NCI-H446 treated with DMSO at 0.1 percent for 48 hours (cell line): ENCODE measurements at regions not wholly inside any gene's neighbourhood (a gene's known extent, or its start where the extent isn't known, plus 50 kb on each side); places are given as distances from the start of the nearest gene placed in this dataset.
"Not testable (repeated sequence)": the region's sequence is repeated elsewhere in the genome, so short reads cannot be mapped to it uniquely, and the experiment has no call there.

Experiments
- DNase-seq: peaks from one replicate; lab custom pipeline; 2025; lab: John Stamatoyannopoulos, UW

DNA sequence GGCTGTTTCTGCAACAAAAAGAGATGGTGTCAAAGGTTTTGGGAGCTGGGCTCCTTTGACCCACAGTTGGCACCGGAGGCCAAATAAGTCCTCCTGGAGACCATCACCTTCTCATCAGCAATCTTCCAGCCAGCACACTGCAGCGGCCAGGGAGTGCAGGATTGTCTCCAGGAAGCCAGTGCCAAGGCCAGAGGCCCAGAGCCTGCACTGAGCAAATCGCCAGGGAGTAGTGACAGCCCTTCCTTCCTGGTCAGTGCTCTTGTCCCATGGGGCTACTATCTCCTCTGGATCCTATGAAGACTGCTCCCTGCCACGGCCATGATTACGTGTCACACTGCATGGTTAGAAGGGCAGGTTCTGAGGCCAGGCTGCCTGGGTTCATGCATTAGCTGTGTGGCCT, 134.3 kb upstream of the CRHR1 start:
- DNase-seq: no peak

- no peak for DNase-seq
These were observed 133.6 kb upstream of the CRHR1 start for GRCh38 chr17:45650561-45650960.

DNA sequence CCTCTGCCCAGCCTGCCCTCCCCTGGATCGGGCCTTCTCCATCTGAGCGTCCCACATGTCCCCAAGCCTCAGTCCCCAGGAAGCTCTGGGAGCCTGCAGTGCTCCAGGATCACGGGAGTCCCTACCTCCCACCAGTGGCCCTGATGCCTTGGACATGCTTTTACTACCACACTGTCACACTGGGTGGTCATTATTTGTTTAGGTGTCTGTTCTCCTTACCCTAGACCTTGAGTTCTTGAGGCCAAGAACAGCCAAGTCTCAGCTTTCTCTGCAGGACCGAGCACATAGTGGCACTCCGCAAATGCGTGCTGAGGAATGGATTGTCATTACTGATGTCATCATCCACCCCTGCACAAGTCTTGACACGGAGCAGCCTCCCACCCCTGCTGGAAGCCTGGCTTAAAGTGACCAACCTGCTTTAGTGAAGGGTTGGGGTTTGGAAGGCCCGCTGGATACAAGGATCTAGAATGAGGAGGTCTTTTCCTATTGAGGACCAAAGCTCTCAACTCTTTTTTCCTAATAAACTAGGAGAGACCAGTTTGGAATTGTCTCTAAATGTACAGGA, 132.9 kb upstream of the CRHR1 start:
- no peak for DNase-seq

GRCh38 chr17:45653616-45654015, 130.5 kb upstream of the CRHR1 start:
- DNase-seq: no peak

- no peak for DNase-seq
These were observed 127.5 kb upstream of the CRHR1 start for GRCh38 chr17:45656527-45657181.

DNA sequence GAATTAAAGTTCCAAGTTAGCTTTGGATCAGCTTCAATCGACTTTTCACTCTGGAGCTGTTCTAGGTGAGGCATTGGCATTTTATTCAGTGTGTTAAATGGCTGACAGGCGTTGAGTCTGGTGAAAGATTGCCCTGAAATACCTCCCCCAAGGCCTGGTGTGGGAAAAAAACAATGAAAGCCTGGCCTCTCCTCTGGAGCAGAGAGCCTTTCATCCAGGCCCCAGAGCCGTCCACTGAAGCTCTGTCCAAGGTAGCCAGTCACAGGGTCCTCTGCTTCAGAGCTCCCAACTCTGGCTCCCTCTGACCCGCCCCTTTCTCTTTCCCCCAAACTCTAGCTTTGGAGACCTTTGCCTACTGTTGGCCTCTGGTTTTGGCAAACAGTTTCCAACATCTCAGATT, 123.6 kb upstream of the CRHR1 start:
- DNase-seq: no peak

GRCh38 chr17:45662432-45662831, 121.7 kb upstream of the CRHR1 start:
- DNase-seq: no peak

- DNase-seq: no peak
These were observed 120.3 kb upstream of the CRHR1 start for GRCh38 chr17:45663772-45664171.

- no peak for DNase-seq
These were observed 119.2 kb upstream of the CRHR1 start for GRCh38 chr17:45664921-45665320.

DNA sequence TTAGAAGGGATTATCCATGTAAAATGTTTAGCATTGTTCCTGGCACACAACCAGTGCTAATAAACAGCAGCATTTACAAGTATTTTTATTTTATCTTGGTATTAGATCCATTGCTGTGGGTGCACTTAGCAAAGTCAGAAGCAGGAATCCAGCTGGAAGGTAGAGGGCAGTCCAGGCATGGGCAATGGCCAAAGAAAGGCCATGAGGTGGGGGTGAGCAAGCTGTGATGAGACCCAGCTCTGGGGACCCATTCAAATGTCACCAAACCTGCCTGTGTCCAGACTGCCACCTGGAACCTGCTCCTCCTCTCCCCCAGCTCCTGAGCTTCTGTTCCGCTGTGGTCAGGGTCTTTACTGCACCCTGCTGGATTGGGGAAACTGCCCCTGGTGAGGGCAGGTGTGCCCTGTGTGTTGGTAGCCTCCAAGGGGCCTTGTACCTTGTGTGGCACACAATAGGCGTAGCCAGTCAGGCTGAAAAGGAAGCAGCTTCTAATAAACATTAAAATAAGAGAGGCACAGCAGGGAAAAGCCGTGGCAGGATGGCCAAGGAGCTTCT, 118.0 kb upstream of the CRHR1 start:
- no peak for DNase-seq

GRCh38 chr17:45666641-45667040, 117.5 kb upstream of the CRHR1 start:
- no peak for DNase-seq

GRCh38 chr17:45667591-45668171, 116.4 kb upstream of the CRHR1 start:
- DNase-seq: no peak

DNA sequence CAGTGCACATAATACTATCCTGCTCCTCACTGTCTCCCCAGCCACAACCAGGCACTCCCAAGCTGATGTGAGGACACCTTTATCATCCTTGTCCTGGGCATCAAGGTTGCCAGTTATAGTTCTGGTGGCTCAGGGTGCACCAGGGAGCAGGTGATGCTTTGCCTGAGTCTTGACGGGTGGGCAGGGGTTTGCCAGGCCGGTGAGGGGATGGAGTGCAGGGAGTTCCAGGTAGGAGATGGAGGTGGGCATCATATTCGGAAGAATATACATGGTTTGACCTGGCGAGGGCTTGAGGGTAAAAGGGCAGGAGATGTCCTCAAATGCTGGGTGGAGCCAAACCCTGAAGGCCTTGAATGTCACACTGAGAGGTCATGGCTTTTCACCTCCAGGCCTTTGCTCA, 115.8 kb upstream of the CRHR1 start:
- no peak for DNase-seq

- DNase-seq: no peak
These were observed 111.8 kb upstream of the CRHR1 start for GRCh38 chr17:45672301-45672700.

DNA sequence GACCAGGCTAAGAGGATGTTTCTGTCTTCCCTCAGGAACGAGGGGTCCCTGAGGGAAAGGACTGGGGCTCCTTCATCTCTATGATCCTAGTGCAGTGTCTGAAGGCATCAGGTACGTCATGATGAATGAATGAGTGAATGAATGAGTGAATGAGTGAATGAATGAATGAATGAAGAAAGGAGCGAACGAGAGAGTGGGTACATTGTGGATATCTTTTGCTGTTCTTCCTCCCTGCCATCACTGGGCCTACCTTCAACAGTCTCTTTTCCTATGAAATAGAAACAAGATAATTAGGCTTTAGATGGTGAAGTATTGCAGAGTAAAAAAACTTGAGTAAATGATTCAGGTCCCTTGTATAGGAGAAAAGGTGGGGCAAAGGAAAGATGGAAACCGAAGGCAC, 111.3 kb upstream of the CRHR1 start:
- no peak for DNase-seq

- not testable (repeated sequence) for DNase-seq
These were observed 110.4 kb upstream of the CRHR1 start for GRCh38 chr17:45673759-45674158.

DNA sequence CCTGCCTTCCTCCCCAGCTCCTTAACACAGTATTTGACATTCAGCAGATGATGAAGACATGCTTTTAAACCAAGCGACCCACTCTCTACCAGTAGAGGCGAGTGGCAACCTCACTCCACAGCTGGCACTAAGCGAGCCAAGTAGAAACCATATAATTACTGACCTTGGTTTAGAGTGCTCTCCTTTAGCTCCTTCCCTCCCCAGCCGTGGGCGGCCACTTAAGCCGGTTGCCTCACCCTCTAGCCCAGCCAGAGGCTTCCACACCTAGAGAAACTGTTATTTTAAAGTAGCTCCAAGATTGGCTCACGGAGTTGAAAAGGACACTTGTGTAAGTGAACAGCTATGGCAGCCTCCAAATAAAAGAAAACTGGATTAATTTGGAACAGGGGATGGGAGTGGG, 109.1 kb upstream of the CRHR1 start:
- no peak for DNase-seq

- no peak for DNase-seq
These were observed 108.2 kb upstream of the CRHR1 start for GRCh38 chr17:45675892-45676291.

DNA sequence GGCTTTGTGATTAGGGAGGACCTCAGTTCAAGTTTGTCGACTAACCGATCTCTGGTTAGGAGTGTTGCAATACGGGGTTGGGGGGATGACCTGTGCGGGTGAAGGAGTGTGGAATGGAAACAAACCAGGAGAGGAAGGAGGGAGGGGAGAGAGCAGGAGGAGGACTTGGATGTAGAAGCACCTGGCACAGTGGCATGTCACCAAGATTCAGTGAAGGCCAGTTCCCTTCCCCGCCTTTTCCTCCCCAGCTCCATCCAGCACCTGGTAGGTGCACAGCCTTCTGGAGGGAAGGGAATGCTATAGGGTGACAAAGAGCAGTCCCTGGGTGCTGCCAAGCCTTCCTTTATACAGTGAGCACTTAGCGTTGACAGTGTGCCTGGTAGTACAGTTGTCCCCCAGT, 107.4 kb upstream of the CRHR1 start:
- DNase-seq: no peak

DNA sequence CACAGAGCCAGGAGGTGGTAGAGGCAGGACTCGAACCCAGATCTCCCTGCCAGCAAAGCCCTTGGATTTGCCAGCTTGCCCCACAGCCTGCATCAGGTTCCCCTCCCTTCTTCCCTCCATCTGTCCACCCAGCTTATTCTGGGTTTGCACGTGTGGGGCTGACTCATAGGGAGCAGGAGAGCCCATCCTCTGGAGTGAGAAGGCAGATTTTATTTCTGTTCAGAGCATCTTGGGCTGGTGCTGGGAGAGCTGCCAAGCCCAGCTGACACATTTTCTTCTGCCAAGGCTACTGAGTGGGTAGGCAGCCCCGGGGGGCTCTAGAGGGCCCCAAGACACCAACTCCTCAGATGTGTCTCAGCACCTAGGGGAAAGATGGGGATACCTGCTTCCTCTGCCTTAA, 106.3 kb upstream of the CRHR1 start:
- DNase-seq: peak; percentile 46

GRCh38 chr17:45679426-45679825, 104.7 kb upstream of the CRHR1 start:
- DNase-seq: peak; percentile 43

DNA sequence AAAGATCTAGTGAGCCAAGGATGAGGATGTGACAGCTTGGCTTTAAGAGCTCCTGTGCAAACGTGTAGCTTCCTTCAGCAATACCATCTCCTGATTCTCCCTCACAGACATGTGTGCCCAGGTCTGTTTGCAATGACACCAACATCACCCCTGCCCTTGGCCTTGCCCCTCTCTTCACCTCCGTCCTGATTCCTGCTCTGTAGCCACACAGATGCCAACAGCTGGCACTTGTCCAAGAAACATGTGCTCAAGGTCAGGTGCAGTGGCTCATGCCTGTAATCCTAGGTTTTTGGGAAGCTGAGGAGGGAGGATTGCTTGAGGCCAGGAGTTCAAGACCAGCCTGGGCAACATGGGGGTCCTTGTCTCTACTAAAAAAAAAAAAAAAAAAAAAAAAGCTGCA, 103.8 kb upstream of the CRHR1 start:
- DNase-seq: no peak

GRCh38 chr17:45681706-45682105, 102.4 kb upstream of the CRHR1 start:
- DNase-seq: no peak

GRCh38 chr17:45686250-45686649, 97.9 kb upstream of the CRHR1 start:
- no peak for DNase-seq
